ENCODE measurements at regions not wholly inside any gene's neighbourhood (a gene's known extent, or its start where the extent isn't known, plus 50 kb on each side); places are given as distances from the start of the nearest gene placed in this dataset.

- no peak for DNase-seq (ENCODE audit: extremely low read depth, low read depth)
- TF ChIP-seq CTCF (IDR thresholded peaks at IDR 0.05; ENCODE audit: low read depth, low read length, missing control alignments): no peak
- H3K4me3 ChIP-seq (replicated peaks; ENCODE audit: low read depth, low read length): no peak overlapping the region
Observed at GRCh38 chr16:9539346-9539745, 447.9 kb downstream of the HAPSTR1 start.

- DNase-seq (ENCODE audit: extremely low read depth, low read depth): no peak
- H3K4me3 ChIP-seq (replicated peaks; ENCODE audit: low read depth, low read length): no peak overlapping the region
- no peak for TF ChIP-seq CTCF (IDR thresholded peaks at IDR 0.05; ENCODE audit: low read depth, low read length, missing control alignments)
Observed at GRCh38 chr16:9541723-9542122, 450.3 kb downstream of the HAPSTR1 start.

GRCh38 chr16:9542165-9542755, 450.8 kb downstream of the HAPSTR1 start:
- H3K4me3 ChIP-seq (replicated peaks; ENCODE audit: low read depth, low read length): no peak overlapping the region
- no peak for TF ChIP-seq CTCF (IDR thresholded peaks at IDR 0.05; ENCODE audit: low read depth, low read length, missing control alignments)
- no peak for DNase-seq (ENCODE audit: extremely low read depth, low read depth)

GRCh38 chr16:9545522-9546437, 454.3 kb downstream of the HAPSTR1 start:
- no peak for TF ChIP-seq CTCF (IDR thresholded peaks at IDR 0.05; ENCODE audit: low read depth, low read length, missing control alignments)
- H3K4me3 ChIP-seq (replicated peaks; ENCODE audit: low read depth, low read length): no peak overlapping the region
- no peak for DNase-seq (ENCODE audit: extremely low read depth, low read depth)

- DNase-seq (ENCODE audit: extremely low read depth, low read depth): no peak
- no peak for TF ChIP-seq CTCF (IDR thresholded peaks at IDR 0.05; ENCODE audit: low read depth, low read length, missing control alignments)
- no peak overlapping the region for H3K4me3 ChIP-seq (replicated peaks; ENCODE audit: low read depth, low read length)
Observed at GRCh38 chr16:9546438-9546786, 455.0 kb downstream of the HAPSTR1 start.

GRCh38 chr16:9549487-9549886, 458.0 kb downstream of the HAPSTR1 start:
- TF ChIP-seq CTCF (IDR thresholded peaks at IDR 0.05; ENCODE audit: low read depth, low read length, missing control alignments): no peak
- no peak overlapping the region for H3K4me3 ChIP-seq (replicated peaks; ENCODE audit: low read depth, low read length)
- DNase-seq (ENCODE audit: extremely low read depth, low read depth): no peak
